ENCODE measurements at regions not wholly inside any gene's neighbourhood (a gene's known extent, or its start where the extent isn't known, plus 50 kb on each side); places are given as distances from the start of the nearest gene placed in this dataset.

DNA sequence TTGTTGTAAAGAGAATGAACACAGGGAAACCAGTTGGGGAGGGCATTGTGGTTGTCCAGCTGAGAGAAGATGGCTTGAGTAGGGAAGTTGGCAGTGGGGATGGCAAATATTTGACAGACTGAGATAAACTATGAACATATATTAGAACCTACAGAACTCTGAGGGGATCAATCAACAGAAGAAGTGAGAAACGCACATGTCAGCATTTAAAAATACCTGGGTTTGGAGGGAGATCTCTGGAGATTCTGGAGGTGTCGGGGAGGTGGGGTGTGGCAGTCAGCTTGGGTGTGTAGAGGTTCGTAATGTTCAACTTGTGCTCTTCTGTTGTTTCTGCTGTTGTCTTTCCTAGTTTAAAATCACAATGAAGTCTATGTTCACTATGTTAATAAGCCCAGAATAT lies 517.8 kb downstream of the AACS start:
- no peak for DNase-seq

GRCh38 chr12:125586441-125586840 lies 521.2 kb downstream of the AACS start:
- no peak for DNase-seq

GRCh38 chr12:125593269-125593668 lies 528.0 kb downstream of the AACS start:
- DNase-seq, result no peak

DNA sequence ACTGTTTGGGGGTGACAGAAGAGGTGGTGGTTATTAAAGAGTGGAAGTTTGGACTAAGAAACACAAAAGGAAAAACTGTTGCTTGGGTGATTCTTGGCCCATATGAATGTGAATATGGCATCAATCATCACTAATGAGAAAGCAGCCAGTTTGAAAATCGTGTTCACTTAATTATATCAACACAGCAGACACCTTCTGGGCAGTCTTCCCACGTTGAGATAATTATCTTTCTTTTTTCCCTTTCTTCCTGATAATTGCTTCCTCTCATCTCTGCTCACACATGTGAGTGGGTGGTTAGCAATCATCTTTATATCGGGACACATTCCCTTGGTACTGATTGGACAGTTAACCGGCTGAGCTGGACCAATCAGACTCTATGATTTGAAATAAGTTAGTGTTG lies 539.7 kb downstream of the AACS start:
- DNase-seq, result no peak

DNA sequence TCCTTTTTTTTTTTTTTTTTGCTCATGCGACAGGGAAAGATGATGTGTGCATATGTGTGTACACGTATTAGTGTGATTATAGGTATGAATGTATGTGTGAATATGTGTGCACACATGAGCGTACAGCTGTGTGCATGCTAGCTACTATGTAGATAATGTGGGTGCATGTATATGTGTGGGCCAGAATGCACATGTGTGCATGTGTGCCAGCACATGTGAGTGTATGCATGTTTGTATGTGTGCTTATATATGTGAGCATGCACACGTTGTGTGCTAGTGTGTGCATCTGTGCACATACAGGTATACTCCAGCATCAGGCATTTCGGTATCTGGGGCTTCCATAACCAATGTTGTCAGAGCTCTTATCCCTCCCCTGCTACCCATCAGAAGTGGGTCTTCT lies 541.1 kb downstream of the AACS start:
- no peak for DNase-seq

- no peak for DNase-seq
Observed at GRCh38 chr12:125610292-125610691, 545.1 kb downstream of the AACS start.

GRCh38 chr12:125610971-125611370 lies 545.7 kb downstream of the AACS start:
- DNase-seq, result no peak

- no peak for DNase-seq
Observed at GRCh38 chr12:125614058-125614457, 548.8 kb downstream of the AACS start.

DNA sequence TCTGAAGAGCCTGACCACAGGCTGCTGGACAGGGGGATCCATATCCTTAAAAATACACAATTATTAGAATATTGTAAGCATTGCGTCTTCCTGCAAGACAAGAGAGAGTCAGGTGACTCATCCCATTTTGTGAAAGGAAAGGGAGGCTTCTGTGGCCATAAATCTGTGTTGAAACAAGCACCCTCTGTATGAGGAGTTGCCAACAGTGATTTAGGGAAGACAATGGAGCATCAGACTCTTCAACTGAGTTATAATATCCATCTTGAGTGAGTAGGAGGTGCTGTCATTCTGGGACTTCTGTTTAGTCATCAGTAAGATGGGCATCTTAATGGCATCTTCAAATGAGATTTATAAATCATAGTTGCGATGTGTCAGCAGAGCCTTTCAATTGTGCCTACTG lies 554.5 kb downstream of the AACS start:
- DNase-seq, result no peak

- DNase-seq, result no peak
Observed at GRCh38 chr12:125633686-125634085, 568.5 kb downstream of the AACS start.

DNA sequence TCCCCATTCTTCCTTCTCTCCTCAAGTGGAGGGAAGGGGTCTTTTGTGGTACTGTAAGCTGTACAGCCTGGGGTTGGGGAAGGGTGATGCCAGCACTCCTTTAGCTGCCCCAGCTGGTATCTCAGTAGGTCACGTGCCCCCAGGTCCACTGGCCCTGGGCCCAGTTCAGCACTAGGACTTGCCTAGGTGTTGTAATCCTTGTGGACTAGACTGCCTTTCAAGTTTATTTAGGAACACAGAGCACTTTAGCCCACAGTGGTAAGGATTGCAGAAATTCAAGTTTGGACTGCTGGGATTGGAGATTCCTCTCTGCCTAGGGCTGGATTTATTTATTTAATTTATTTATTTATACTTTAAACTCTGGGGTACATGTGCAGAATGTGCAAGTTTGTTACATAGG lies 569.6 kb downstream of the AACS start:
- no peak for DNase-seq

- no peak for DNase-seq
Observed at GRCh38 chr12:125639826-125640225, 574.6 kb downstream of the AACS start.

GRCh38 chr12:125643055-125643454 lies 577.8 kb downstream of the AACS start:
- DNase-seq, result no peak

DNA sequence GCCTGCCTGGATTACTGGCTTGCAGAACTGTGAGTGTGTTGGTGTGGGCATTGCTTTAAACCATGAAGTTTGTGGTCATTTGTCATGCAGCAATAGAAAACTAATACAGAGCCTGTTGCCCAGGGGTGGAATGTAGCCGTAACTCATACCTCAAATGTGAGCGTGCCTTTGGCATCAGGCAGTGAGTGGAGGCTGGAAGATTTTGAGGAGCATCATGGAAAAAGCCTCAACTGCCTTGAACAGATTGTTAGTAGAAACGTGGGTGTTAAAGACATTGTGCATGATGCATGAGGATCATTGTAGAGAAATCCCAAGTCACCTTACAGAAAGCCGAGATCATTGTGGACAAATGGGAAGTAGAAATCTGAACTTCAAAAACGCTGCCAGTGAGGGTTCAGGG lies 580.5 kb downstream of the AACS start:
- no peak for DNase-seq

- DNase-seq, result no peak
Observed at GRCh38 chr12:125650587-125650986, 585.4 kb downstream of the AACS start.

- DNase-seq, result no peak
Observed at GRCh38 chr12:125651625-125652024, 586.4 kb downstream of the AACS start.

DNA sequence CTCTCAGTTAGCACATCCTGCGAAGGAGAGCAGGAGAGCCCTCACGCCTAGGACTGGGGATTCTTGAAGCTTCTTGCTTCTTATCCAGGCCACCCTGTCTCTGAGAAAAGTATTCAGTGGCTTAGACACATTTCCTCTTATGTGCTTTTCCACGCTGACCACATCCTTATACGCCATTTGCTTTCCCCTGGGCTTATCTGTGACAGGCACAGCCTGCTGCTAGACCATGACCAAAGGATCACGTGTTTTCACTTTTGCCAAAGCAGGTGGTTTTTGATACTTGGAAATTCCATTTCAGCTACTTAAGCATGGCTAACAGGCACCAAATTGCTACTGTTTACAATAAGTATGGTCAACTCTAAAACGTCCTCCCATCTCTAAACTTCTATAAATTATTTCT lies 587.4 kb downstream of the AACS start:
- DNase-seq, result no peak

- no peak for DNase-seq
Observed at GRCh38 chr12:125657681-125658080, 592.4 kb downstream of the AACS start.

DNA sequence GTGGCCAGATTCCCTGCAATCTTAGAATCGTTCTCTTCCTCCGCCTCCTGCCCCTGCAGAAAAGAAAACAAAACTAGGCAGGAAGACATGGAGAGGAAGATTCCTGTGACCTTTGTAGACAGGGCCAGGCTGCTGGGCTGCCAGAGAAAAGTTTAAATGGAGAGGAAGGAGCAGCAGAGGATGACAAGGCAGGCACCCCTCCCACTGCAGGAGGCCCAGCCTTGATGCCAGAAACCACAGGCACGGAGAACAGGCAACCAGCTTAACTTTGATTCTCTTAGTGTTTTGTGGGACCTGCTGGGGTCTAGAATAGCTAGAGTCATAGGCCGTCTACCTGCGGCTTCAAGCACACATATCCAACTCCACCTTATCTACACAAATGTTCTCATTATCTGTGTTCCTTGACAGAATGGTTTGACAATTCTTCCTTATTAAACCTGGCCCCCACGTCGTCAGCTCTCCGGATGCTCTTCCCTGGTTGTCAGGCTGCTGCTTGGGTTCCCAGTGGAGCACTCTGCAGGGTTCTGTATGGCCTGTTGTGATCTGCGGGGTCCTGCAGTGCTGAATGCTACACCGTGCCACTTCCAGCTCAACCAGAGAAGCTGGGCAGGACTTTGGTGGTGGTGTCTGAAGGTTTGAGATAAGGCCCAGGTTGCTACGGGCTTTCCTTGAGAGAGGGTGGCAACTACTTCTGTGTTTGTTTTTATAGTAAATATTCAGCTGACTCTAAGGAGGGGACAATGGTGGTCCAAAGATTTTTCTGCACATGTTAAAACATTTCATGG lies 609.5 kb downstream of the AACS start:
- DNase-seq, result no peak

DNA sequence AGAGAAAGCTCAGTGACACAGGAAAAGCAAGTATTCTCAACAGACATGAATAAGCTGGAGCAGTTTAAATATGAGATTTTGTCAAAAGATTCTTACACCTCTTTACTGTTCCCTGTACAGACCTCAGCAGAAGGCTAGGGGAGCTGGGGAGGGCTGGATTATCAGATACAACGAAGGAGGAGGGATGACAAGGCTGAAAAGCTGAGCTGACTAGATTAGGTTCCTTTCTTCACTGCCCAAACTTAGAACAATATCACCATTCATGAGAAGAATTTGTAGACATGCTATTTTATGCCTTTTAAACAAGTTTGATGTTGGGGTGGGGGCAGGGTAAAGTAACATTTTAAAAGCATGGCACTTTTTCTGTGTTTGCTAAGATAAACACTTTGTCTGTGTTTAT lies 611.1 kb downstream of the AACS start:
- DNase-seq, result no peak

GRCh38 chr12:125677829-125678228 lies 612.6 kb downstream of the AACS start:
- DNase-seq, result no peak

GRCh38 chr12:125678589-125678993 lies 613.4 kb downstream of the AACS start:
- DNase-seq, result no peak

DNA sequence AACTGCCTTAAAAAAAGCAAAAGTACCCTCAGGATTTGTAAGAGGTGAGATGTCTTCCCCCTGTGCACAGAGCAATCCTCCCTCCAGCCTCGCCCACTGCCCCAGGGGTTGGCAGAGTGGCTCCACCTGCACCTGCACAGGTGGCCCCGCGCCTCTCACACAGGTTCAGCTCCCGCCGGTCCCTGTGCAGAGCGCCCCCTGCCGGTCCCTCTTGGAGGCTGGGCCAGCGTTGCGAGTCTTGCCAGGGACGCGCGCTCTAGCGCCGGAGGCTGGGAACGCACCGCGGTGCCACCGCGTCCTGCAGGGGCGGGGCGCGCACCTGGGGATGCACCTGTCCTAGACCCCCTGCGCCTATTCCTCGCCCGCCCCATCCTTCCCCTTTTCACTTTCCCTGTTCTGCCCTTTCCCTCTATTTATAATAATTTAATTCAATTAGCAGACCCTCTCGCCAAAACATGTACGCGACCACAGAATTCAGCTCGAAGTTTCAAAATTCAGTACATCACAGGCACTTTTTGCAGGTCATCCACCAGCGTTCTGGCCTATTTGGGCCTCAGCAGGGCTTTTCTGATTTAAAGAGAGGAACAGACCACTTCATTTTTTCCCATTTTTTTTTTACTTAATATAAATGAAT lies 618.6 kb downstream of the AACS start:
- DNase-seq, result peak; percentile 1 to 34 (median 9)

GRCh38 chr12:125684968-125685790 lies 619.9 kb downstream of the AACS start:
- DNase-seq, result peak in 1 of 4 experiments; percentile 1
